ELR (cell line): ENCODE measurements at regions not wholly inside any gene's neighbourhood (a gene's known extent, or its start where the extent isn't known, plus 50 kb on each side); places are given as distances from the start of the nearest gene placed in this dataset.
"Not testable (repeated sequence)": the region's sequence is repeated elsewhere in the genome, so short reads cannot be mapped to it uniquely, and the experiment has no call there.

ENCODE experiments used
- DNase-seq: peaks from one replicate; pipeline ENCODE4 v3.0.0-alpha.2; 2015; ENCODE audit warnings: low read depth

DNA sequence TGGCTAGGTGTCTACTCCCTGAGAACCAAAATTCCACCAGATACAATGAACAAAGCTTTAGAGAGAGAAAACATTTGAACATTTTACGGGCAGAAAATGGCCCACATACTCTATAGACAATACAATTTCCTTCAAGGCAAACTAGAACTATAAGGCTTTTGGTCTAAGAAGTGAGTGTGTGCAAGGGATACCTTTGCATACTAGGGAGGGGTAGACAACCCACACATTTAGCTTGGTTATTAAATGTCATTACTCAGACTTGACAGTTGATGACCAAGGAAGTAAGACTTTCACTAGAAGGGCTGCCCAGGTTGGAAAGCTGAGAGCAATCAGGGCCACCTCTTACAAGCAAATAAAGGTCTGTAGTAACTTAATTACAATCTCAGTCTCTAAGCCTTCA lies 64.0 kb upstream of the PLEKHM1 start:
- not testable (repeated sequence) for DNase-seq

DNA sequence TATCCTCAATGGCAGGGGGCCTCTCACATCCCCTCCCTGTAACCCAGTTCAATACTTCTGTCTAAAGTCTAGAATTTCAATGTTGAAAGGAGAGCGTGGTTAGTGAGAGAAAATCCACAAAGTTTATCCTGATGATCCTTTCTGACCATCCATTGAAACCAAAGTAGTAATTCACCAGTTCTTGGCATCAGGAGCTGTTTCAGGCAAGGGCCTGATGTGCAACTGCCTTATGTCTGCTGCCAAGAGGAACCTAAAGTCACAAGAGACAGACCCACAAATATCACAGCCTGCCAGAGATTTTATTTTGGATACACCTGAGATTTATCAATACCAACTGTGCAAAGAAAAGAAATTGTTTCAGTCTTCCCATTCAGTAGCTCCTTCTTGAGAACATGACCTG lies 68.3 kb upstream of the PLEKHM1 start:
- DNase-seq: not testable (repeated sequence)

DNA sequence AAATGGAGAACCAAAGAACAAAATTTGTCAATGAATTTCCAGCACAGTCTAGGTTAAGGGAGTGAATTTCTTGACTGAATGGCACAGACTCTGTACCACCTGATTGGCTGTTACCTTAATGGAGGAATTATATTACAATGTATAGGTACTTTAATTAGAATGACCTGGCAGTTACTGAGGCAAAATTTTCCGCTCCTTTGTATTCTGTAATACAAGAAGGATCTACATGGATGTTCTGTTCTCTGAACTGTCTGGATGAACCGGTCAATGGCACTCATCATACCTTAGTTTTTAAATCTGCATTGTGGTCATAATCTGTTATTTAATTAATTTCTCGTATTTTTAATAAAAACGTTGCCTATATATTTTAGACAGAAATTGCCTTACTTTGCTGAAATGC lies 72.3 kb upstream of the PLEKHM1 start:
- not testable (repeated sequence) for DNase-seq

DNA sequence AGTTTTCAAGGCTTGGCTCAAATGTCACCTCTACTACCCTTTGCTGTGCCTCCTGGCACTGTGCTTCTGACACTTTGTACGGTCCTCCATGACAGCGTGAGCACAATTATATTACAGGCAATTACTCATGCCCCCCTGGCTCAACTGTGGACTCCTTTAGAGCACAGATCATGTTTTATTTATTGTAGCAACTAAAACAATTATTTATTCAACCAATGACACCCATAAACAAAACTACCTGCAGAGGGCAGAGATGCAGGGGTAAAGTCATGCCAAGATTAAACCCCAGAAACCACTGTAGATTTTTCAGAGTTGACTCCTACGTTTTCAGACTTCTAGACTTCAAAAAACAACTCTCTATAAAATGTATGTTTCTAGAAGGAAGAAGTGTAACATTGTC lies 72.8 kb upstream of the PLEKHM1 start:
- not testable (repeated sequence) for DNase-seq

DNA sequence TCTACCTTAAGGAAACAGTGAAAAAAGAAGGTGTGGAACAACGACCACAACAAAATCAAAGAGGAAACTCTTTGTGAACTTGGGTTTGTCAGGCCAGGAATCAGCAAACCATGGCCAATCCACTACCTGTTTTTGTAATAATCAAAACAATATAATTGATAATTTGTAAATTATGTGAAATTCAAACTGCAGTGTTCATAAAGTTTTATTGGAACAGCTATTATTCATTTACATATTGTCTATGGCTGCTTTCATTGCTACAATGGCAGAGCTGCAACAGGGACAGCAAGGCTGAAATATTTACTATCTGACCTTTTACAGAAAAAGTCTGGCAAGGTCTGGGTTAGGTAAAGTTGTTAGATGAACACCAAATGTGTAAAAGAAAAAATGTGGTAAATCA lies 77.8 kb upstream of the PLEKHM1 start:
- DNase-seq: not testable (repeated sequence)

DNA sequence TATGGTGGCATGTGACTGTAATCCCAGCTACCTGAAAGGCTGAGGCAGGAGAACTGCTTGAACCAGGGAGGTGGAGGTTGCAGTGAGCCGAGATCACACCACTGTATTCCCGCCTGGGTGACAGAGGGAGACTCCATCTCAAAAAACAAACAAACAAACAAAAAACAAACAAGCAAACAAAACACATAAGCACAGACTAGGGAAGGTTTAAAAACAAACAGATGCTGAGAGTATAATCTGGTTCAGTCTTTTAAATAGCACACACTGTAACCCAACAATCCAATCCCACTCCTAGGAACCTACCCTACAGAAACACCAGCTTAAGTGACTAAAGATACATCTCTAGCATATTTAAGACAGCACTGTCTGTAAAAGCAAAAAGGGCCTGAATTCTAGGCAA lies 82.8 kb upstream of the PLEKHM1 start:
- DNase-seq: not testable (repeated sequence)

DNA sequence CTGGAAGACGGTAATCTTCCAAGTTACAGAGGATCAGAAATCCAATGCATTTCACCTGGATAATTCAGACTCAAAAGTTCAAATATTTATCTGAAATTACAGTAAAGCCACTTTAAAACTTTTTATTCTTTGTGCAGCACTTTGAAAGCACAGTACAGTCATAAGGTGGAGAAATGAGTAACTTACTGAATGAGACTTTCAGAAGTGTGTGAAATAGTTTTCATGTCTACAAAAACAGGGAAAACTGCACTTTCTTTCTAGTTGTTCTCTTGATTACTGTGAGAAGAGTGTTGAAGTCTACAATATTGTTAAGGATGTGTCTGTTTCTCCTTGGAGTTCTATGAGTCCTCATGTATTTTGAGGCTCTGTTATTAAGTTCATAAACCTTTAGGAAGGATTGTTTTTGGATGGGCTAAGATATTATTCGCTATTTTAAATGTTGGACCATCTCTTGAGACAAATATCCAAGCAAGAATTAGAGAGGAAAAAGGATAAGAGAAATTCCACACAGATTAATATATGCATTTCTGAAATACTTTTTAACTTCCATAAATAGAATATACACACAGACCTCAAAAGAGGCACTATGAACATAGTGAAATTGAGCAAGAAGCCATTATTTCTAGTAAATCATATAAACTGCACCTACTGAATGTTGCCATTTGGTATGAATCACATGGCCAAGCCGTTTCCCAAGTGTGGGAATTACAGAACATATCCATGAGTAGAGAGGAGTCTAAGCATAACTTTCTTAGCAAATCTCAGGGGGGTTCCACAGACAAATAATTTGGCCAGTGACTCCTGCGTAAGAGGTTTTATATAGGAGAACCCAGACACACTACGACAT lies 83.6 kb upstream of the PLEKHM1 start:
- DNase-seq: peak; percentile 39

DNA sequence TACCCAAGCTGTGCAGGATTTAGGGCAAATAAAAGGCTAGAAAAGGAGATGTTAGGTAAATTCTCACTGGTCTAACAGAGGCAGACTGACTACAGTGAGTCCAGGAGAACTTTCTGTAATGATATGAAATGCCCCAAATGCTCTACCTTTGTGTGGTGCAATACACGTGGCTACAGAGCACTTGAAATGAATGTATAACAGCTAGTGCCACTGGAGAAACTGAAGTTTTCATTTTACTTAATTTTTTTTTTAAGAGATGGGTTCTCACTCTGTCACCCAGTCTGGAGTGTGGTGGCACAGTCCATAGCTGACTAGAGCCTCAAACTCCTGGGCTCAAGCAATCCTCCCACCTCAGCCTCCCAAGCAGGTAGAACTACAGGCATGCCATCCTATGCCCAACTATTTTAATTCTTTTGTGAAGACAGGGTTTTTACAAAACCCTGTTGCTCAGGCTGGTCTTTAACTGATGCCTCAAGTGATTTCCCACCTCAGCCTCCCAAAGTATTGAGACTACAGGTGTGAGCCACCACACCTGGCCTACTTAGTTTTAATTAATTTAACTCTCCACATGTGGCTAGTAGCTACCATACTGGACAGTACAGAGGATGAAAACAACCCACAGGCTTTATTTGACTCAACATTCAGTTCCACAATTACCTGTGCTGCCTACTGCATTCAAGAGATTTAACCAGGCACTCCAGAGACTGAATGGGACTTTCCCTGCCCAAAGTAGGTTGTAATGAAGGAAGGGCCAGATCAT lies 84.8 kb upstream of the PLEKHM1 start:
- DNase-seq: no peak

DNA sequence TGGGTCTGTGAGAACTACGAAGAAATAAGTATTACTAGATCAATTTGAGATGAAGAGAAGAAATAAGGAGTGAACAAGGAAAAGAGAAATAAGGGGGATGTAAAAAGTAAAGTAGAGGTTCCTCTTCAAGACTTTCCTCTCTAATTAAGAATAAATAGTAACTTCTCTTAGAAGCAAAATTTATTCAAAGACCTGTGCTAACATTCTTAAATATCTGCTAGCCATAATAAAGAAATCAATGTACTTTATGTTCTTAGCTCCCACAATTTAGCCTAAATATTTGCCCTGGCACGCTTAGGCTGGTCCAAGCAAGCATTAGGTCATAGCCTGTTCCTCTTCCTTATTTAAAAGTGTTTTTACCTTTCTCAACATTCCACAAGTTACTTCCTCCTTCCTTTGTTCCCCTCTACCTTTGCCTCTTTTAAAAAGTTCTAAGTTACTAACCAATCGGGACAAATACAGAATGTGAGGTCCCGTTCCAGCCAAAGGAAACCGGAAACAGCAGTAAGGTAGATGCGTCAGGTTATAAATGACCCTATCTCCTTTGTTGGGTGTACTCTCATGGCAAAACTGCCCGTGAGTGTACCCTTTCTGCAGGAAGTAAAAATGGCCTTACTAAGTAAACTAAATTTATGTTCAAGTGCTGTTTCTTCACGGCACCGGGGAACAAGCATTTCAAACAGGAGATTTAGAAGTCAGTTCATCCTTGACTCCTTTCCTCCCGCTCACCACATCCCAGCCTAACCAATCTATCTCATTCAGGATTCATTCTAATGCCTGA lies 86.2 kb upstream of the PLEKHM1 start:
- not testable (repeated sequence) for DNase-seq

DNA sequence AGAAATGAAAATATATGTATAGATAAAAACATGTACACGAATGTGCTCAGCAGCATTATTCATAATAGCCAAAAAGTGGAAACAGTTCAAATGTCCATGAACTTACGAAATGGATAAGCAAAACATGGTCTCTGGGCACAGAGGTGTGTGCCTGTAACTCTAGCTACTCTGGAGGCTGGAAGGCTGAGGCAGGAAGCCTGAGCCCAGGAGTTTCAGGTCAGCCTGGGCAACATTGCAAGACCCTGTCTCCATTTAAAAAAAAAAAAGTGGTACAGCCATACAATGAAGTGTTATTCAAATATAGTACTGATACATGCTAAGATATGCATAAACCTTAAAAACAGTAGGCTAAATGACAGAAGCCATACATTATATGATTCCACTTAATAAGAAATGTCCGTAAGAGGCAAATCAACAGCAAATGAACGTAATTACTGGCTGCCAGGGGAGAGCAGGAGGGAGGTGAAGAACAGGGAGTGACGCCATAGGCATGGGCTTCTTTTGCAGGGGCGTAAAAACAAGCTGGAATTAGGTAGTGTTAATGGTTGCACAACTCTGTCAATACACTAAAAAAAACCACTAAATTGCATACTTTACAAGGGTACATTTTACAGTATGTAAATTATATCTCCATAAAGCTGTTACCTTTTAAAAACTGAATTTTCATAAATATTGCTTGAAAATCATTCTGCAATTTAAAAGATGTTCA lies 87.2 kb upstream of the PLEKHM1 start:
- DNase-seq: no peak

DNA sequence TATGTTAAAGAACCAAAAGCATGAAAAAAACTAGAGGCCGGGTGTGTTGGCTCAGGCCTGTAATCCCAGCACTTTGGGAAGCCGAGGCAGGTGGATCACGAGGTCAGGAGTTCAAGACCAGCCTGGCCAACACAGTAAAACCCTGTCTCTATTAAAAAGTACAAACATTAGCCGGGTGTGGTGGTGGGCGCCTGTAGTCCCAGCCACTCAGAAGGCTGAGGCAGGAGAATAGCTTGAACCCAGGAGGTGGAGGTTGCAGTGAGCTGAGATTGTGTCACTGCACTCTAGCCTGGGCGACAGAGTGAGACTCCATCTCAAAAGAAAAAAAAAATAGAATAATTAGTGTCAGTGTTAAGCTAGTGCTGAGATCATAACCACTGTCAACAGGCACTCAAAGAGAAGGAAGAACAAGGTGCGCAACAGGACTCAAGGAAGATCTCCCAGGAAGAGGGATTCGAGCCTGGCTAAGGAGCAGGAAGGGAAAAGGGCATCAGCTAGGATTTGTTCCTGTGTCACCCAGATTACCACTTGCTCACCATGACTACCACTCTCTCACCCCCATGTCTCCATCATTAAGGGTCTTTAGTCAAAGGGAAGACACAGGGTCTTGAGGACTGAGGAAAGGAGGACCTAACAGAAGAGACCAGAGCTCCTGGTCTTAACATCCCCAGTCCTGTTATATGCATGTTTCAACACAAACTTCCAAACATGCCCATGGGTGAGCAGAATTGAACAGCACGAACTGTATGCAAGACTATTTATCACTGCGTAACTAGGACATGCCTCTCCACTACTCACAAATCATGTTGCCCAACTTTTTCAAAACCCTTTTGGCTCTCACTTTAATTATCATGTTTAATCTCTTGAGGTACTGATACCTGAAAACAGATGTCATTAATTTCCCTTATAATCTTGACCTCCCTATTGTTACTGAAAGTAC lies 88.3 kb upstream of the PLEKHM1 start:
- DNase-seq: no peak

DNA sequence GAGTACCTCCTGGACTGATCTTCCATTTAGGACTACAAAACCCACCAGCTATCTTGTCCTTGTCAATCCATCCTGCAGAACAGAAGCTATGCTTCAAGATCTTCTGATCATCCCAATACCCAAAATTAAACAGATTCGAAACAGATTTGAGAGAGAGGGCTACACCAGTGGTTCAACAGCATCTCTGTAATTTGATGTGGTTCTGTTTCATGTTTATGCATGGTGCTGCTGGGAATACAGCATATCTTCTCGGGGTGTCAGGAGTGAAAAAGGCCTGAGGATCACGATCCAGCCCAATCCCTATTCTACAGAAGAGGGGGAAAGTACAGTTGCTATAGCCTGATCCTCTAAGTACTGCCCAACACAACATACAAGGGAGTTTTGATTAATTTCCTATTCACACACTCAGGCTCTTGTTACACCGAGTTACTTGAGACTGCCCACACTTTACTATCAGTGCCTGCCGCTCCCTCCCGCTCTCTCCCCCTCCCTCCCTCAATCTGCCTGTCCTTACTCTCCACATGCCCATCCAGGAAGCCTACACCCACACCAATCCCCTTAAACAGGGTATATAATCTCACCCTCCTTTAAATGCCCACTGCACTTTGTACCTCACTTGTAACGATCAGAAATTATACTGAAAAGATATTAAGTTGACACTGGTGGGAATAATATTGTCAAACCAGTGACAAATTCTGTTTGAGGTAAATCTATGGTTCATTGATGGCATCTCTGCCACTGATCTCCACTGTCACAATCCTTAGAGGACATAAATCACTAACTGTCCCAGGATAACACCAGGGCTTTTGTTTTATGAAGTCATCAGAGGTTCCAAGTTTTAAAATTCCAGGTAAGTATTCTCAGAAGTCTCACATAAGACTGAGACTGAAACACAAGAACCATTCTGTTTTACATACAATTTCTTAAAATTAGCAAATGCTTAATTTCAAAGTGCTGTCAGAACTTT lies 89.3 kb upstream of the PLEKHM1 start:
- no peak for DNase-seq

DNA sequence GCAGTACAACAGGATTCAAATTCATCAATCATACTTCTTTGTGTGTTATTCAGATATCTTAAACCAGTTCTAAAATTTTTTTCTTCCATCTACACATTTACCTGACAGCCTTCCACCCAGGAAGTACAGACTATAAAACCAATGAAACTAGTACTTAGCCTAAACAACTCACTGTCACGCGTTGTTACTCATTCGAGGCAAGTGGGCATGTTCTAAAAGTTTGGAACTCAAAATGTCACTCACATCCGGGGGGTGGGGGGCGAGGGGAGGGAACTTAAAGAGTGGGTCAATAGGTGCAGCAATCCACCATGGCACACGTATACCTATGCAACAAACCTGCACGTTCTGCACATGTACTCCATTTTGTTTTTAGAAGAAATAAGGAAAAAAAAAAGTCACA lies 90.4 kb upstream of the PLEKHM1 start:
- DNase-seq: no peak

DNA sequence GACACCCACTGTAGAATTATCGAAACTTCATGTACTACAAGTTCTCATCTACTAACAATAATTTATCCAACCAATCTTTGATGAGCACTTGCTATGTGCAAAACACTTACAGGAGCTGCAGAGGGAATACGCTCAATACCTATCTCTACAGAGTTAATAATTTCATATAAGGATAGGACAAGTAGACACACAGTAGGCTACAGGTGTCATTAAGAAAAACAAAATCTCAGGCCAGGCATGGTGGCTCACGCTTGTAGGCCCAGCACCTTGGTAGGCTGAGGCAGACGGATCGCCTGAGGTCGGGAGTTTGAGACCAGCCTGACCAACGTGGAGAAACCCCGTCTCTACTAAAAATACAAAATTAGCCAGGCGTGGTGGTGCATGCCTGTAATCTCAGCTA lies 91.3 kb upstream of the PLEKHM1 start:
- DNase-seq: no peak

DNA sequence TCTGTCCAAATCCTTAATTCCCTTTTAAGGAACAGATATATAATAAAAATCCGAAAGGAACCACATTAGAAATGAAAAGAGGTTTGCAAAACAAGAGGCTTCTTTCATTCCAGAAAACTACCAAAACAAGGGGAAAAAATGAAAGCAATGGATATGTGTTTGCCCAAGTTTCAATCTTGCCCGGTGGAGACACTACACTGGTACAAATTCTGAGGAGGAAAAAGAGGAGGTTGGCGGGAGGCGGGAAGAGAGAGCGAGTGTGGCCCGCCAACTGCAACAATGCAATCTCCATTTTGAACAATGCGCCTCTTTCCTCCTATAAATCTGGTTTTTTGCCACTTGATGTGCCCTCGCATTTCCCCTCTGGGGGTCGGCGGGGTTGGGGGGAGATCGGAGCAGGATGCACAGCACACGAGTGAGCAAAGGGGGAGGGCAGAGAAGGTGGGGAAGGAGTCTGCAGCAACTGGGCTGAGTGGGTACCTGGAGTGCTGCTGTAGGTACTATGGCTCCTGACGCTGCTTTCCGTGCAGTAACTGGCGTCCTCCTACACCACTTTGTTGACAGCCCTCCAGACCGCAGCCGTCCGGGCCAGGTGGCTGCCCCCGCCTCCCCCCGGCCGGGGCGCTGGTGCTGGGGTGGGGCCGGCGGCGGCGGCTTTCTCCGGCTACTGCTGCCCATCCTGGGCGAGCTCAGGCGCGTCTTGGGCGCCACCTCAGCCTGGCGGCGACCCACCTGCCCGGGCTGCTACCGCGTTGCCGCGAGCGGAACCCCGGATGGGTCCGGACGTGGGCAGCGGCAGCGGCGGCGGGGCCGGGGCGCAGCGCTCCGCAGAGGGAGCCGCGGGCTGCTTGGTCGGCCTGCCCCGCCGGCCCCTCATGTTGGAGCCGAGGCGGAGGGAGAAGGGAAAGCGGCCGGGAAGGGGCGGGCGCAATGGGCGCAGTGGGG lies 93.8 kb upstream of the PLEKHM1 start:
- DNase-seq: peak; percentile 82

DNA sequence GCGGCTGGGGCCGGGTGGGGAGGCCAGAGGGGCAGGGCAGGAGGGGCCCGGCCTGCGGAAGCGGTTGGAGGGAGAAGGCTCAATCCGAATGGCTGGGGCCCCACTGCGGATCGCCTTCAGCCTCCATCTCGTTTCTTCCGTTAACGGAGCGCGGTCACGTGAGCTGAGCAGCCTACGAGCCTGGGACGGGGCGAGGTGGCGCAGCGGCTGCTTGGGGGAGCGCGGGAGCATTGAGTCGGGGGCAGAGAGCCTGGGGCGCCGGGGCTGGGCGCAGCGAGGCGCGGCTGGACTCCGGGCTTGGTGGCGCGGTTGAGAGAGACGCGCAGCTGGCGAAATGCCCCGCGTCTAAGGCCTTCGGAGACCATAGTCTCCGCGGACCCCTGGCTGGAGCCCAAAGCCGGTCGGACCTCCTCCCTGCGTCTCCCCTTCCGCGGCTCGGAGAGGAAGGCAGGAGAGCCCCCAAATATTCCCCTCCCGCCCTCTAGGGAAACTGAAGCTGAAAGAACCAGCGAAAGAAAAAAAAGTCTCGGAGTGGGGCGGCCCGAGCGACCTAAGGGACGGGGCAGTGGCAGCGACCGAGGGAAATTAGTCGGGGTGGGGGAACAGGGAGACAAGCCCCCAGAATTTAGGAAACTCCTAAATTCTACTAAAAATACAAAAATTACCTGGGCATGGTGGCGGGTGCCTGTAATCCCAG lies 94.7 kb upstream of the PLEKHM1 start:
- peak; percentile 95 for DNase-seq

DNA sequence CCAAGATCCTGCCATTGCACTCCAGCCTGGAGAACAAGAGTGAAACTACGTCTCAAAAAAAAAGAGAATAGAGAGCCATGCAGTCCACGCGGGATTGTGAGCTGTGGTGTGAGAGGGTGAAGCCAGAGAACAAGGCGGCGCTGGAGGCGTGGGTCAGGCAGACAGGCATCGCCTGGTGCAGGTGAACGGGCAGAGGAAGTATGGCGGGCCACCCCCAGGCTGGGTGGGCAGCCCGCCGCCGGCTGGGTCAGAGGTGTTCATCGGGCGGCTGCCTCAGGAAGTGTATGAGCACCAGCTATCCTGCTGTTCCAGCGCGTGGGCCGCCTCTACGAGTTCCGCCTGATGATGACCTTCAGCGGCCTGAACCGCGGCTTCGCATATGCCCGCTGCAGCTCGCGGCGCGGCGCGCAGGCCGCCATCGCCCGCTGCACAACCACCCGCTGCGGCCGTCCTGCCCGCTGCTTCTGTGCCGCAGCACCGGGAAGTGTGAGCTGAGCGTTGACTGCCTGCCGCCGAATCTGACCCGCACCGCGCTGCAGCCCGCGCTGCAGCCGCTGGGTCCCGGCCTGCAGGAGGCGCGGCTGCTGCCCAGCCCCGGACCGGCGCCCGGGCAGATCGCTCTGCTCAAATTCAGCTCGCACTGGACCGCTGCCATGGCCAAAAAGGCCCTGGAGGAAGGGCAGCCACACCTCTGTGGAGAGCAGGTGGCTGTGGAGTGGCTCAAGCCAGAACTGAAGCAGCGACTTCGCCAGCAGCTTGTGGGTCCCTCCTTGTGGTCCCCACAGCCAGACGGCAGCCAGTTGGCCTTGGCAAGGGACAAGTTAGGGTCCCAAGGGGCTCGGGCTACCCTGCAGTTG lies 95.5 kb upstream of the PLEKHM1 start:
- peak; percentile 52 for DNase-seq
